Fibroblast of lung (primary cell): ENCODE measurements at regions not wholly inside any gene's neighbourhood (a gene's known extent, or its start where the extent isn't known, plus 50 kb on each side); places are given as distances from the start of the nearest gene placed in this dataset.

Experiments
- DNase-seq, 2 donors: peaks; one replicate each; pipeline versions ENCODE4 v3.0.0 to v3.0.0-alpha.2; 2010; ENCODE audit warnings: low read depth in 2 of 2
- H2AFZ ChIP-seq: 2 replicates; pipeline ENCODE4 v1.5.1; 2012; ENCODE audit warnings: low read length, control low read depth, inconsistent platforms
- H3K27ac ChIP-seq: 2 replicates; pipeline ENCODE4 v1.5.1; 2011; ENCODE audit warnings: low read length, control low read depth; ENCODE audit not compliant: insufficient read depth
- H3K27me3 ChIP-seq: 2 replicates; pipeline ENCODE4 v1.5.1; 2011; ENCODE audit warnings: mild to moderate bottlenecking, low read length; ENCODE audit not compliant: control insufficient read depth, insufficient read depth
- H3K36me3 ChIP-seq: 2 replicates; pipeline ENCODE4 v1.5.1; 2011; ENCODE audit warnings: low read length; ENCODE audit not compliant: control insufficient read depth, insufficient read depth
- H3K4me1 ChIP-seq: 2 replicates; pipeline ENCODE4 v1.5.1; 2011; ENCODE audit warnings: low read length; ENCODE audit not compliant: control insufficient read depth, insufficient read depth; ENCODE audit errors: extremely low read depth
- H3K4me2 ChIP-seq: 2 replicates; pipeline ENCODE4 v1.5.1; 2011; ENCODE audit warnings: low read length, control low read depth; ENCODE audit not compliant: insufficient read depth; ENCODE audit errors: extremely low read depth
- H3K4me3 ChIP-seq, 4 experiments: fragments of 200-600 bp in 1 of 4; sonication (generic) in 1 of 4; replicated peaks in 1 of 4; 2 replicates each; pipeline ENCODE4 v1.5.1; 2011 to 2016; ENCODE audit warnings: low read length in 4 of 4, low read depth in 3 of 4, mild to moderate bottlenecking in 3 of 4, control low read depth in 2 of 4, inconsistent platforms in 1 of 4, mixed read lengths in 1 of 4; ENCODE audit not compliant: insufficient read depth in 1 of 4; ENCODE audit errors: control extremely low read depth in 1 of 4
- H3K79me2 ChIP-seq: 2 replicates; pipeline ENCODE4 v1.5.1; 2012; ENCODE audit warnings: mild to moderate bottlenecking, low read length, inconsistent platforms; ENCODE audit not compliant: control insufficient read depth, insufficient read depth
- H3K9ac ChIP-seq: 2 replicates; pipeline ENCODE4 v1.5.1; 2011; ENCODE audit warnings: mild to moderate bottlenecking, low read length, control low read depth; ENCODE audit not compliant: insufficient read depth
- H3K9me3 ChIP-seq: 2 replicates; pipeline ENCODE4 v1.5.1; 2012; ENCODE audit warnings: low read depth, low read length; ENCODE audit not compliant: control insufficient read depth, insufficient read depth
- H4K20me1 ChIP-seq: 2 replicates; pipeline ENCODE4 v1.5.1; 2011; ENCODE audit warnings: low read length; ENCODE audit not compliant: control insufficient read depth, insufficient read depth; ENCODE audit errors: extremely low read depth
- CTCF ChIP-seq, 2 donors: IDR thresholded peaks in 1 of 2; conservative IDR thresholded peaks in 1 of 2; 1 replicate in 1 of 2; 2 replicates in 1 of 2; pipeline ENCODE4 v1.5.1; 2011 to 2012; ENCODE audit warnings: low read length in 2 of 2, control low read depth in 1 of 2, inconsistent platforms in 1 of 2, low read depth in 1 of 2, mild to moderate bottlenecking in 1 of 2
- EZH2 ChIP-seq: IDR thresholded peaks from 2 replicates; pipeline ENCODE4 v1.5.1; 2012; ENCODE audit warnings: low read length, control low read depth, mild to moderate bottlenecking; ENCODE audit errors: missing control alignments

GRCh38 chr4:60019180-60019579, 1180.9 kb upstream of the ADGRL3 start:
- Histone ChIP-seq H3K36me3 (no peaks in the 10 kb centered on the region), H3K4me1 (no peaks in the 10 kb centered on the region), H4K20me1 (no peaks in the 10 kb centered on the region), H3K4me2 (no peak overlapping the region), H3K27me3 (no peaks in the 10 kb centered on the region), H3K9me3 (no peaks in the 10 kb centered on the region), H3K79me2 (no peaks in the 10 kb centered on the region), H3K27ac (no peak overlapping the region), H3K4me3 (no peak overlapping the region), H3K9ac (no peak overlapping the region), H2AFZ (no peak overlapping the region)
- TF ChIP-seq CTCF (conservative IDR thresholded peaks at IDR 0.05 in 1 of 2, IDR thresholded peaks at IDR 0.05 in 1 of 2; ENCODE audit: low read depth in 1 of 2, low read length in 2 of 2) (no peak), EZH2 (no peak)
- no peak for DNase-seq

- H4K20me1 ChIP-seq, result no peaks in the 10 kb centered on the region
- no peak overlapping the region for H2AFZ ChIP-seq
- H3K27ac ChIP-seq, result no peak overlapping the region
- DNase-seq, result no peak
- no peak overlapping the region for H3K4me2 ChIP-seq
- H3K4me1 ChIP-seq, result no peaks in the 10 kb centered on the region
- no peaks in the 10 kb centered on the region for H3K79me2 ChIP-seq
- TF ChIP-seq EZH2 (no peak), CTCF (conservative IDR thresholded peaks at IDR 0.05 in 1 of 2, IDR thresholded peaks at IDR 0.05 in 1 of 2; ENCODE audit: low read depth in 1 of 2, low read length in 2 of 2) (no peak)
- no peaks in the 10 kb centered on the region for H3K27me3 ChIP-seq
- H3K4me3 ChIP-seq, result no peak overlapping the region
- no peak overlapping the region for H3K9ac ChIP-seq
- no peaks in the 10 kb centered on the region for H3K9me3 ChIP-seq
- no peaks in the 10 kb centered on the region for H3K36me3 ChIP-seq
Measured at GRCh38 chr4:60019946-60020345, 1180.2 kb upstream of the ADGRL3 start.

- Histone ChIP-seq H3K9ac (no peak overlapping the region), H3K79me2 (no peaks in the 10 kb centered on the region), H4K20me1 (no peaks in the 10 kb centered on the region), H3K4me3 (no peak overlapping the region), H3K36me3 (no peaks in the 10 kb centered on the region), H2AFZ (no peak overlapping the region), H3K27ac (no peak overlapping the region), H3K9me3 (no peaks in the 10 kb centered on the region), H3K27me3 (no peaks in the 10 kb centered on the region), H3K4me2 (no peak overlapping the region), H3K4me1 (no peaks in the 10 kb centered on the region)
- TF ChIP-seq CTCF (conservative IDR thresholded peaks at IDR 0.05 in 1 of 2, IDR thresholded peaks at IDR 0.05 in 1 of 2; ENCODE audit: low read depth in 1 of 2, low read length in 2 of 2), result no peak
- TF ChIP-seq EZH2, result no peak
- DNase-seq, result no peak
Measured at GRCh38 chr4:60020389-60020788, 1179.7 kb upstream of the ADGRL3 start.
